ENCODE measurements at regions not wholly inside any gene's neighbourhood (a gene's known extent, or its start where the extent isn't known, plus 50 kb on each side); places are given as distances from the start of the nearest gene placed in this dataset.

- TF ChIP-seq ZNF462 (CRISPR knock-in tag; IDR thresholded peaks at IDR 0.05): no peak
- TF ChIP-seq ZNF114 (CRISPR knock-in tag; IDR thresholded peaks at IDR 0.05): no peak
- TF ChIP-seq CTCF (conservative IDR thresholded peaks at IDR 0.05; ENCODE audit: low read depth in 2 of 2): no peak
- no peak for TF ChIP-seq STAT1 (IDR thresholded peaks at IDR 0.05; ENCODE audit: unreplicated experiment)
- TF ChIP-seq JUNB (IDR thresholded peaks at IDR 0.05; ENCODE audit: unreplicated experiment): no peak
- no peak for TF ChIP-seq CREB1 (CRISPR knock-in tag; IDR thresholded peaks at IDR 0.05; ENCODE audit: low read depth)
- TF ChIP-seq EZH2phosphoT487 (IDR thresholded peaks at IDR 0.05; ENCODE audit: unreplicated experiment): no peak
- TF ChIP-seq NANOG (IDR thresholded peaks at IDR 0.05; ENCODE audit: borderline replicate concordance): no peak
- TF ChIP-seq POLR2AphosphoS5 (IDR thresholded peaks at IDR 0.05; ENCODE audit: low read depth): no peak
- TF ChIP-seq EZH2 (IDR thresholded peaks at IDR 0.05; ENCODE audit: low read depth, unreplicated experiment): no peak
- no peak for TF ChIP-seq ZNF331 (CRISPR knock-in tag; IDR thresholded peaks at IDR 0.05; ENCODE audit: low read depth)
These were observed 1142.5 kb upstream of the IGFBP7 start (continued) for GRCh38 chr4:58252656-58253055.

Data from GM23338 (cell line).